HG02798 (cell line): ENCODE measurements at regions not wholly inside any gene's neighbourhood (a gene's known extent, or its start where the extent isn't known, plus 50 kb on each side); places are given as distances from the start of the nearest gene placed in this dataset.
"Not testable (repeated sequence)": the region's sequence is repeated elsewhere in the genome, so short reads cannot be mapped to it uniquely, and the experiment has no call there.

Experiments used
- ATAC-seq: cut with Tn5 transposase; IDR thresholded peaks from one replicate; pipeline ENCODE4 v1.9.1; 2021; ENCODE audit warnings: mild to moderate bottlenecking; ENCODE audit not compliant: unreplicated experiment, poor library complexity

DNA sequence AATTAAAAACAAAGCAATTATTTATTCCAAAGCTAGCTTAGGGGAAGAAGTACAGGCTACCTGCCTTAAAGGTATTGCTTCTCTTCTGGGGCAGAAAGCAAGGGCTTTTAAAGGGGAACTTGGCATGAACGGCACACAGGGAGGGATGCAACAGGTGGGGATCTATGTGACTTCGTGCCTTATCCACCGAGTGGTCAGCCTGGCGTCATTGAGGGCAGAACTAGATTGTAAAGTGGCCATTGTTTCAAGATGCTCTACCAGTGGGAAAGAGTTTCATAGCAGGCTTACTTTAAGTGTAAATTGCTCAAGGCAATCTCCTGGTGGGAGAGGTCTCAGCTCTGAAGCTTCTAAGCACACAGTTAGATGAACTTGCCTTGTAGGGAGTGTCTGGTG lies 360.4 kb downstream of the ATP23 start:
- ATAC-seq: no peak

DNA sequence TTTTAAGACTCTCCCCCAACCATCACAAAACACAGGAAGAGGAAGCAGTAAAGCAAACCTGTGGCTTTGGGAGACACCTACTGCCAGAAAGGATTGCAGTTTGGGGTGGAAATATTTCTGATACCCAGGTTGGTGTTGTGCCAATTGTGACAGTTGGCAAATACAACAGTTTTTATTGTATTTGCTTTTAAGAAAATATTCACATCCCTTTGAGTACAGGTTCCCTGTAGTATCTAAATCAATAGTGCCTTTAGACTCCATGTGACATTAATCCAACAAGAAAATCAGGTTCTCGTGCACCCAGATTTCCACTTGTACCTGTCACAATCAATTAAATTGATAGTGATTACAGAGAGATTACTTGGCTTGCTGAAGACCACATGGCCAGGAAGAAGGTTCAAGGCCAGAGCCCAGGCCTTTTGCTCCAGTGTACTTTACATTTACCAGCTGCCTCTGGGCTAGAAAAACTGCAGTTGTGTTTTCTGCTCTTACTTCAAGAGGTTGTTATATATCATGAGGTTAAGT lies 361.2 kb downstream of the ATP23 start:
- no peak for ATAC-seq

DNA sequence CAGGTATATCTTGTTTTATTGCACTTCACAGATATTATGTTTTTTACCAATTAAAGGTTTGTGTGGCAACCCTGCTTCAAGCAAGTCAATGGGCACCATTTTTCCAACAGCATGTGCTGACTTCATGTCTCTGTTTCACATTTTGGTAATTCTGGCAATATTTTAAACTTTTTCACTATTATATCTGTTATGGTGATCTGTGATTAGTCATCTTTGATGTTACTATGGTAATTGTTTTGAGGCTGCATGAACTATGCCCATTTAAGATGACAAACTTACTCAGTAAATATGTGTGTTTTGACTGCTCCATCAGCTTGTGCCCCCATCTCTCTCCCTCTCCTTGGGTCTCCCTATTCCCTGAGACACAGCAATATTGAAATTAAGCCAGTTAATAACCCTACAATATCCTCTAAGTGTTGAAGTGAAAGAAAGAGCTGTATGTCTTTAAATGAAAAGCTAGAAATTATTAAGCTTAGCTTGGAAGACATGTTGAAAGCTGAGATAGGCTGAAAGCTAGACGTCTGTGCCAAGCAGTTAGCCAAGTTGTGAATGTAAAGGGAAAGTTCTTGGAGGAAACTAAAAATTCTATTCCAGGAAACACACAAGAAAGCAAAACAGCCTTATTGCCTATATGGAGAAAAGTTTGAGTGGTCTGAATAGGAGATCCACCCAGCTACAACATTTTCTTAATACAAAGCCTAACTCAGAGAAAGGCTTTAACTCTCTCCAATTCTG lies 365.1 kb downstream of the ATP23 start:
- no peak for ATAC-seq

DNA sequence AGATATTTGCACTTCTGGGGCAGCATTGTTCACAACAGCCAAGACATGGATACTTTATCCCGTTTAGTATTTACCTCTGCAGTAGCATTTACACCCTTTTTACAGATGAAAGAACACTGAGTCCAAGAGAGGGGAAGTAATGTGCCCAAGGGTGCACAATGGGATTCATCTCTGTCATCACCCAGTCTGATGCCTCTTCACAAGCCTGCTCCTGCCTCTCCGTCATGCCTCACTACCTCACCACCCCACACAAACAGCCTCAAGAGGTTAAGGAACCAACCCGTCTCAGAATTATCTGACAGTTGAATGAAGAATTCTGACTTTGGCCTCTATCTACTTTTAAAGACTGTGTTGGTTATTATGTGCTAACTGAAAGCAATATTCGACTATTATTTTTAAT lies 368.4 kb downstream of the ATP23 start:
- ATAC-seq: peak; percentile 55

DNA sequence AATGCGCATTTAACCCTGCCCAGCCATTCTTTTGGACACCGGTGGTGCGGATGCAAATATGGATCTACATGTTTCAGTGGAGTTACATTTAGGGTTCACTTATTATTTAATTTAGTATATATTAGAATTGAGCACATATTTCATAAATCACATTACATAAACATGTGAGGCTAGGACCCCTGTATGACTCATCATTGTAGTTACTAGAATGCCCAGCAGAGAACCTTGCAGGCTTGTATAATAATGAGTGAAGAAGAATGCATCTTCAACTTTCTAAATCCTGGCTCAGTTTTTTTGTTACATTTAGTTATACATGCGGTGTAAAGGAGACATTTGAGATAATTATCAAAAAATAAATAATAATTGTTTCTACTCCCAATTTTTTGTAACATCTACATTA lies 369.0 kb downstream of the ATP23 start:
- ATAC-seq: no peak

DNA sequence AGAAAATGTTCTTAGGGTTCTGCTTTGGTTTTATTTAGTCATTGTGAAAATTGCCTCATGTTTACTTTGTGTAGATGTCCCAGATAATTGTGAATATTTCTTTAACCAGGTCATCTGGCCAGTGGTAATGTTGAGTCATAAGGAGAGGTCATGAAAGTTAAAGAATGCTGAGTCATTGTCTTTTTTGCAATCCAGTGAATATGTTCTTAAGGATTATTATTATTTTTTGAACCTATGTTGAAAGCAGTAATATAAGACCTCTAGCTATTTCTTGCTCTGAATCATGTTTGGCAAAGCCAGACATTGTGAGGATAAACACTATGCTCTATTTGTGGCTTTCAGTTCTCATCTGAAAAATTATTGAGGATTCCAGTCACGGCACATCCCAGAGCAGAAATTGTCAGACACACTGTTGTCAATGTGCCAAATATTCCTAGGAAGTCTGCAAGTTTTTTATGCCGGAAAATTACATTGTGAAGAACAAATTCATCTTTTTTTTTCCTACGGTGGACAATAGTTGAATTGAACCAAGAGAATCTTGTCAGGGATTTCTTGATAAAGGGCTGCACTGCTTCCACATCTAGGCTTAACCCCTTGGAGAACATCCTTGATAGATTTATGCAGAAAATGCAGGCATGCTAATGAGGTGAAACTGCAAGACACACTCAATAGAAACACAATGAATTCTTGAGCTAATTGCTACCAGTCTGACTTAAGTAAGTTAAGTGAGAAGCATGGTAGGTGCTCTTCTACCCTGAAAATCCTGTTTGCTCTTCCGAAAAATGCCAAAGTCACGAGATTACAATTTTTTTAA lies 369.6 kb downstream of the ATP23 start:
- ATAC-seq: peak; percentile 69

DNA sequence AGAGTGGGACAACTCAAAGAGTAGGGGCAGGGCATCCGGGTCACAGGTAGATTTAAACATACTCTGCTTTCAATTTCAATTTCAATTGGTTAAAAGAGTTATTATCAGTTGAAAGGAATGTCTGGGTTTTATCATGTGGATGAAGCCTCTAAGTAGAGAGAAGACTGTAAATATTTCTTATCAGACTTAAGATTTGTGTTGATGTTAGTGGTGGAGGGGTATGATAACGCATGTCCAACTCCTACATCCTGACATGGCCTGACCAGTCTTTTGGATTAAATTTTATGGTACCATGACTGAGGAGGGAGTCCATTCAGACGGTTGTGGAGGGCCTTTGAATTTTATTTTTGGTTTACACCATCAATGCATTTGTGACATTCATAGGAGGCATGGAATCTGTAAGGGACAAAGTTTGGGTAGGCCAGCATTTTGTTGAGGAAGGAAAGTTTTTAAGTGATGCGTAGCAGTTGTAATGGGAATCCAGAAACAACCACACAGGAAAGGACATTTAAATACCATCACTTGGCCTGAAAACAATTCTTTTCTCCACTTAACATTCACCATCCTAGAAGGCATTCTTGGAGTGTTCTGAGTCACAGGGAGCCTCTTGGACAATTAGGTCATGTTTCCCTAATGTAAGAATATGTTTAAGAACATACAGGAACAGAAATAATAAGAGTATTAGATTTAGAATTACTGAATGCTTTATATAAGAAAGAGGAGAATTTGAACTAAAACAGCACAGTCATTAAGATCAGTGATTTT lies 371.9 kb downstream of the ATP23 start:
- ATAC-seq: no peak

DNA sequence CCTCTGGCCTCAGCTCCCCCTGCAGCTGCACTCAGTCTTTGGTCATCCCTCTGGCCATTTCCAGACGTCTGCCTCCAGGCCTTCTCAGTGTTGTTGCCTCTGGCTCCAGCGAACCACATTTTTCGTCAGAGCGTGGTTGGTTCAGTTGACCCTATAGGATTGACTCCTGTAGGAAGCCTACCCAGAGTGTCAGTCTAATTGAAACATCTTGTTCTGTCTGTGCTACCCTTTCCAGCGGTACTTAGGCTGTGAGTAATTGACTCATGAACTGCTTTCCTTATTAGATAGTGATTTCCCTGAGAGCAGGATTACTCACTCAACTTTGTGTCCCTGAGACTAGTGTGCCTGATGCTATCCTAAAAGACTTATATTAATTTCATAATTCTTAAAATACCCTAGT lies 373.2 kb downstream of the ATP23 start:
- ATAC-seq: no peak

DNA sequence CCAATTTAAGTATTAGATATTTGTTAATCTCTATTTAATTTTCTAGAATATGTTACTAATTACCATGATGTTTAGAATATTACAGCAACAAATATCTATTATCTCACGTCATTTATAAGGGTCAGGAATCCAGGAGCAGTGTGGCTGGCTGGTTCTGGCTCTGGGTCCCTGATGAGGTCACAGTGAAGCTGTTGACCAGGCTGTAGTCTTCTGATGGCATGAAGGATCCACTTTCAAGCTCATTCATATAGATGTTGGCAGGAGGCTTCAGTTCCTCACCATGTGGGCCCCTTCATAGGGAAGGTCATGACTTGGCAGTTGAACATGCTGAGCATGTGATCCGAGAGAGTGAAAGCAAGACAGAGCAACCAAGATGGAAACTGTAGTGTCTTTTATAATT lies 375.6 kb downstream of the ATP23 start:
- ATAC-seq: no peak

DNA sequence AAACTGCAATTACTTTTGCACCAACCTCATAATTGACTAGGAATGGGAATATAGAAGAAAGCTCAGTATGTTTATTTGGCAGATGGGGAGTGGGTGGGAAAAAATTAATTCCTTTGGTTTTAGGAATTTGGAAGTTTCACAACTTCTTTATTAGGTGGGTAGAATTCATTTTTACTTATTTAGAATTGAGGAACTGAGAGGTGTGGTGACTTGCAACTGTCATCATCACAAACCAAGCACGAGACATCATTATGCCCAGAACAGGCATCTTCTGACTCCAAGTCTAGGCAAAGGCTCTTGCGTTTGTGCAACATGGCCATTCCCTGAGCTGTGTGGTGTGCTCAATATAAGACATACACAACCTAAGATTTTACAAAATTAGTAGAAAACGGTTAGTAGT lies 380.0 kb downstream of the ATP23 start:
- ATAC-seq: peak; percentile 80

DNA sequence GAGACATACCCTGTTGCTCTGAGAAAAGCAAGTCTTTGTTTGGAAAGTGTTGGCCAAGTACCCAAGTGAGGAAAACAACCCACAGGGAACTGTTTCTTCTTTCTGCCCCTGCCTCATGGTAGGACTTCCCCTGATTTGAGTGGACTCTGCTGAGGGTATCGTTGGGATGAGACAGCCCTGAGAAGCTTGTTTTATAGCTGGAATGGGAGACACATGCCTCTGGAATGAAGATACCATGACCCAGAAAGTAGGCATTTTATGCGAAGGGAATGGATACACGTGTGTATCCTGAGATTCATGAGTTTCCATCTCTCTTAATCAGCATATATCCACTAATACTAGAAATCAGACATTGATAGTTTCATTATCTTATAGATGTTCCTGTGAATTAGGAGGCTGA lies 382.3 kb downstream of the ATP23 start:
- ATAC-seq: no peak

DNA sequence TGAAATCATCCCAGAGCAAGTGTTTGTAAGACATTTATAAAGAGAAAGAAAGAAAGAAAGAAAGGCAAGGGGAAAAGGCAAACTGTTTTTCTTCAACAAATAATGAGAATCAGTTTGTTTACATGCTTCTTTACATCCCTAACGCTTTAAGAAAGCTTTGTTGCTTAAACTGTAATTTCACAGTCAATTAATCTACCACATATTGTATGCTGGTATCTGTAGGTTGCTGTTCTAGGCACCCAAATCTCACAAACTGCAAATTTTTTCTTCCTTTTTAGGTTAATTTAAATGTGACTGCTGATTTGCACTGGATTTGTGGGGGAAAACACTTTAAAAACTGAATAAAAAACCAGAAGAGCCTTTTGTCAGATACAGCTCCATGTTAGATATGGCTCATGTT lies 384.2 kb downstream of the ATP23 start:
- ATAC-seq: no peak

DNA sequence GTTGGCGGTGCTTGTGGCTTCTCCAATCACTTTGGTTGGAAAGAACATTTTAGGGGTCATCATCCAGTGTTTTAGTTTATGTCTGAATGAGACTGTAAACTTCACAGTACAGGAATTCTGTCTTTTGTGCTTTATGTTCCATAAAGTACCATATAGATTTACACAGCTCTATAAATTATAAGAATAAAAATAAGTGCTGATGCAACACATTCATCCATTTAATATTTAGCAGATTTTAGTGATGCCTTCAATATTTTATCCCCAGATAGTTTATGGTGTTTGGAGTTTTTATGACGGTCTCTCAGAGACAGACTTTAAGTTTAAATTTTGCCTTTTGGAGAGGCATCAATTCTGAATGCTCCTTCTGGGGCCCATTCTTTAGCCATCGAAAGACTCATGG lies 385.2 kb downstream of the ATP23 start:
- ATAC-seq: no peak

DNA sequence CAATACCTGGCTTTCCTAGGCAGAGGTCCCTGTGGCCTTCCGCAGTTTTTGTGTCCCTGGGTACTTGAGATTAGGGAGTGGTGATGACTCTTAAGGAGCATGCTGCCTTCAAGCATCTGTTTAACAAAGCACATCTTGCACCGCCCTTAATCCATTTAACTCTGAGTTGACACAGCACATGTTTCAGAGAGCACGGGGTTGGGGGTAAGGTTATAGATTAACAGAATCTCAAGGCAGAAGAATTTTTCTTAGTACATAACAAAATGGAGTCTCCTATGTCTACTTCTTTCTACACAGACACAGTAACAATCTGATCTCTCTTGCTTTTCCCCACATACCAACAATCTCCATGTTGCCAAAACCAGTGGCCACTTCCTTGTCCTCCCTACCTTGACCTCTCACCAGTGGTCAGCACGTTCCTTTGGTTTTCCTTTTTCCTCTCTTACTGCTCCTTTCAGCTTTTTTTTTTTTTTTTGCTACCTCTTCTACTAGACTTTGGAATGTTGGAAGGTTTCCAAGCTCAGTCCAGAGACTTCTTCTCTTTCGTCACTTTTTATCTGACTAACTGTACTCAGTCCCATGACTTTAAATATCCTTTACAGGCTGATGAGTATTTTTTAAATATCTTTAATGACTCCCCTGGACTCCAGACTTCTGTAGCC lies 395.3 kb downstream of the ATP23 start:
- ATAC-seq: not testable (repeated sequence)

DNA sequence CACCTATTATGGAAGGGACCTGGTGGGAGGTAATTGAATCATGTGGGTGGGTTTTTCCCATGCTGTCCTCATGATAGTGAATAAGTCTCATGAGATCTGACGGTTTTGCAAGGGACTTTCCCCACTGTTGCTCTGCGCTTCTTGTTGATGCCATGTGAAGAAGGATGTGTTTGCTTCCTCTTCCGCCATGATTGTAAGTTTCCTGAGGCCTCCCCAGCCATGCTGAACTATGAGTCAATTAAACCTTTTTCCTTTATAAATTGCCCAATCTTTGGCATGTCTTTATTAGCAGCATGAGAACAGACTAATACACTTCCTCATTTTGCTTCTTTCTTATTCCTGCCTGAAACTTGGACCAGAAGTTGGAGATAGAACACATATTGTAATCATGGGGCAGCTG lies 396.2 kb downstream of the ATP23 start:
- peak; percentile 41 for ATAC-seq

DNA sequence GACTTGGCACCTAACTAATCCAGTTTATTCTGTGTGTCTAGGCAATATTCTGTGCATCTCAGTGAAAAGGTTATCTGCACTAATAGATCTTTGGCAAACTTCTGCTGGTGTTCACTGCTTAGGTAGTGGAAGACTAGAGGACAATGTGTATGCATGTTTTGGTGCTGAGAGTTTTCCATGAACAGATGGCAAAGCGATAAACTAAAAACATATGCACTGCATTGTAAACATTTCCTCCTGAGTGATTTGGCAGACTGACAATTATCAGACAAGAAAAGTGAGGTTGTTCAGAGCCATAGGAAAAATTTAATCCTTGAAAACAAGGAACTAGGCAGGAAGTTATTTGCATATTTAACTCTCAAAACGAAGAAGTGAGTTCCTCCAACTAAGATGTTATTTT lies 400.4 kb downstream of the ATP23 start:
- no peak for ATAC-seq

DNA sequence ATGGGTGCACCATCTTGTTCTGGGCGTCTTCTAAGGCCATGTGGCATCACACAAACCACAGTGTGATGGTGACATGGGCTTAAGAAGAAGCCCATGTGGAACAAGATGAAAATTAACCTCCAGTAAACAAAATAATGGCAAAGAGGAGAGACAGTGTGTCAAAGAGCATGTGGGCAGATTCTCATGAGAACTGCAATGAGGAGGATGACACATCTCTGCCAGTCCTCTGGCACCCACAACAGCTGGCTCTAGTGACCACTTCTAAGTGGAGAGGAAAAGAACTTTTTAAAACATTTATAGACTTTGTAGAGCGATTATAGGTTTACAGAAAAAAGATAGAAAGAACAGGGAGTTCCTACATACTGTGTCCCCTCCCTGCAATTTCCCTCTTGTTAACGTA lies 401.4 kb downstream of the ATP23 start:
- no peak for ATAC-seq

DNA sequence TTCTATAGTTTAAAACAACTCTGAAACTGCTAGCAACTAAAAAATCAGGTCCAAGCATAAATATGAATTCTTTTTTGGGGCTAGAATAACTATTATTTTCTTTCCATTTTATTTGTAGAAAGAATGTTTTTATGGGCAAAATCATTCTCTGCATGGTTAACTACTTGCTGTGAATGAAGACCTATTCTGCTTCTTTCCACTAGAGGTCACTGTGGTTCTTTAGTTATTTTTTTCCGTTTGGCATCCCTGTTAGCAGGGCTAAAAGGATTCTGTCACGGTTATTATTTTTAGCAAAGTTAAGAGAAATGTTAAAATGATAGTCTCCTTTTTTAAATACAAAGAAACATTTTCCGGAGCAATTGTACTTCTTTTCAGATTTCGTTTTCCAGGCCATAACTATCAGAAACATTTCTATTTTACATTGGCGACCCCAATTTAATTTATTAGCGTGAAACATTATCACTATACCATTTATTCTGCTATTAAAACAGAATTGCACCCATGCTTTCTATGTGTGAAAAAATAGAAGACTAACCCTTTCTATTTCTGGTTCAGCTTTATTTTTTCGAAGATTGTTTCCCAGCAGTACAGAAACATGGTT lies 404.8 kb downstream of the ATP23 start:
- ATAC-seq: peak; percentile 67

DNA sequence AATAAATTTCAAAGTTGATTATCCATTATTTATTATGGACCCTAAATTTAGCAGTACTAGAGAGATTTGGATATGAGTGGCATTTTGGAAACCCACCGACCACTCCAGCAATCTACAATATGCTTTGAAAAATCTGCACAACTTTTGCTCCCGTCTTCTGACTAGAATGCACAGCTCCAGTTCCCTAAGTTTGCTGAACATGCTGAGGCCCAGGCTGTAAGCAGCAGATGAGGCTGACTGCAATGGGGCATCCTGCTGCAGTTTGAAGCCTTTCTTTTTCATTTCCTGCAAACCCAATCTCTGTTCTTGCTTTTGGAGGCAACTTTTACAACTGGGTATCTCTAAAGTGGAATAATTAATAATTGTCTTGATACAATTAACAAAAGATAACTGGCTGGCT lies 405.8 kb downstream of the ATP23 start:
- ATAC-seq: no peak

DNA sequence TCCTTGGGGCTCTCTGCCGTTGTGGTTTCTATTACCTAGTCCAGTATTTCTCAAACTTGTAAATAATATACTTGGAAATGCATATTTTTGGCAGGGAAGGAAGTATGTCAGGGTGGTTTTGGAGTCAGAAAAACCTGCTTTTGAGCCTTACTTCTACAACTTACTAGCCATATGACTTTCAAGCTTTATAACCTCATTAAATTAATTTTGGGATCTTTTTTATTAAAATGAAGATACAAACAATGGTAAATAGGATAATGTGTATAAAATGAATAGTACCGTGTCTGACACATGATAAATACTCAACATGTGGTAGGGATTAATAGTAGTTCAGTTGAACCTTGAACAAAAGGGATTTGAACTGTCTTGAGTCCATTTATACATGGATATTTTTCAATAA lies 406.3 kb downstream of the ATP23 start:
- ATAC-seq: no peak
